Muscle of leg (tissue), 3 donors: ENCODE measurements at regions not wholly inside any gene's neighbourhood (a gene's known extent, or its start where the extent isn't known, plus 50 kb on each side); places are given as distances from the start of the nearest gene placed in this dataset.
A peak's percentile ranks its signal among the peaks of the same experiment; 100 is the strongest.
"Not testable (repeated sequence)": the region's sequence is repeated elsewhere in the genome, so short reads cannot be mapped to it uniquely, and the experiment has no call there.

Source experiments
- DNase-seq: peaks from one replicate; pipeline ENCODE4 v3.0.0; 2013
- H3K27ac ChIP-seq: one replicate; pipeline ENCODE4 v1.5.1; 2013; ENCODE audit warnings: mild to moderate bottlenecking, low read length, control low read depth
- H3K27me3 ChIP-seq: one replicate; pipeline ENCODE4 v1.6.1; 2013; ENCODE audit warnings: low read length; ENCODE audit not compliant: control insufficient read depth, insufficient read depth
- H3K36me3 ChIP-seq: one replicate; pipeline ENCODE4 v1.6.1; 2013; ENCODE audit warnings: low read length; ENCODE audit not compliant: control insufficient read depth, insufficient read depth
- H3K4me1 ChIP-seq: one replicate; pipeline ENCODE4 v1.6.1; 2013; ENCODE audit warnings: low read length; ENCODE audit not compliant: control insufficient read depth, insufficient read depth
- H3K4me3 ChIP-seq: one replicate; pipeline ENCODE4 v1.5.1; 2013; ENCODE audit warnings: low read length, control low read depth
- H3K9me3 ChIP-seq: replicated peaks from 2 replicates; pipeline ENCODE4 v1.6.1; 2013; ENCODE audit warnings: low read depth, low read length; ENCODE audit not compliant: control insufficient read depth
- WGBS: methylation state at CpG from one replicate; pipeline ENCODE4 v1.1.5; 2013; ENCODE audit warnings: missing lambda C conversion rate; ENCODE audit not compliant: insufficient coverage; 5-methylcytosine and 5-hydroxymethylcytosine counted together

DNA sequence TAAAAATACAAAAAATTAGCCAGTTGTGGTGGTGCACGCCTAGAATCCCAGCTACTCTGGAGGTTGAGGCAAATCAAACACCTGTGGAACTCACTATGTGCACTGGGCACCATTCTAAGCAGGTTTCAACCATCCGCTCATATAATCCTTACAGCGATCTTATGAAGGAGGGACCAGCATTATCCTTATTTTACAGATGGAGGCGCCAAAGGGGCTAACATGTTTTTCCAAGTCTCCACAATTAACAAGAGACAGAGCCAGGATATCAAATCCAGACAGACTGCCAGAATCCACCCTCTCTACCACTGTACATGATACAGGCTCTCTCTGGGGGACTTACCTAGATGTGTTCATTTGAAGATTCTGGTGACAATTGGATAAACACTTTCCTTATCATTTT, 479.0 kb downstream of the XYLT1 start:
- no peak overlapping the region for H3K27ac ChIP-seq
- 96% methylated on average over 3 of the region's 4 CpGs for WGBS
- DNase-seq, result no peak

DNA sequence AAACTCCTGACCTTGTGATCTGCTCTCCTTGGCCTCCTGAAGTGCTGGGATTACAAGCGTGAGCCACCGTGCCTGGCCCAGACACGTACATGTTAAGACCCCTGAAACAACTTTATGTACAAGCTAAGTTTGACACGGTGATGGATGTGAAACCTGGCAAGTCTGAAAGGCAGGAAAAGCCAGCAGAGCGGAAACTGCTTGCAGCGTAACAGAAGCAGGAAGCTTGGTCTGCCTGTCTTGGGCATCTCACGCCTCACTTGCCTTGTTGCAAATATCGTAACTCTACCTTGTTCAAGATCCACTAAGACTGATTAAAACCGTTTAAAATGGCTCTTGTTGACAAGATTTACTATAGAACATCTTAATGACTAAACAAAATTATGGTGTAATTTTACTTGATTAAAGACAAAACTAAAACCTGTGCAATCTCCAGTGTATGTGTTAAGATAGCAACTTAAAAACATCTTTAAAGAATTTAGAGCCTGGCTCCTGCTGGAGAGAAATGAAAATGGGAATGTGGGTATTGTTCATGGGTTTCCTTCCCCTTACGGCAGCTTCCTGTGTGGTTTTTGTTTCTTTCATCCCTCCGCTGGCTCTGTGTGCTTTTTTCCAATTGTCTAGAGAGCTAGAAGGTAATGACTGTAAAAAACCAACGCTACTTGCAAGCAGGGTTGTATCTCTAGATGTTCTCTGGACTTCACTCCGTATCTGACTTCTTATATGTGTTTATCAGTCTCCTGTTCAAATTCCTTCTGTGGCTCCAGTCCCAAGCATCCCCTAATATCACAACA, 477.6 kb downstream of the XYLT1 start:
- DNase-seq, result peak; percentile 11
- 29% methylated on average over 6 of the region's 13 CpGs for WGBS
- Histone ChIP-seq H3K27me3 (no peaks in the 10 kb centered on the region), H3K9me3 (no peaks in the 10 kb centered on the region), H3K27ac (no peak overlapping the region), H3K4me3 (no peak overlapping the region), H3K4me1 (no peaks in the 10 kb centered on the region), H3K36me3 (no peaks in the 10 kb centered on the region)

More for the DNA sequence above, 479.0 kb downstream of the XYLT1 start:
- Histone ChIP-seq H3K9me3 (no peaks in the 10 kb centered on the region), H3K4me1 (no peaks in the 10 kb centered on the region), H3K4me3 (no peak overlapping the region), H3K27me3 (no peaks in the 10 kb centered on the region), H3K36me3 (no peaks in the 10 kb centered on the region)

DNA sequence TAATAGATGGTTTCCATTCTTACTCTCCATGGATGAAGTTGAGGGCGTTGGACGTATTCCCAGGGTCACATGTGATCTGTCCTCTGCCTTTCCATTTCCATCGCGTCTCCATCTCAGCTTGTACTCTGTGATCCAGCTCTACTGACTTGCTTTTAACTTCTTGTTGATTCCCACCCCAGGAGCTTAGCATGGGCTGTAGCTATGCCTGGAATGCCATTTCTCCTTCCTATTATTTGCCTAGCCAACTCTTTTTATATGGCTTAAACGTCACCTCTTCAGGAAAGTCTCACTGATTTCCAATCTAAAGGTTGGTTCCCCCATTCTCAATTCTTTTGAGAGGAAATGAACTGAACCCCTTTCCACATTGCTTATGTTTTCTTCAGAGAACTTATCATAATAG, 475.9 kb downstream of the XYLT1 start:
- no peaks in the 10 kb centered on the region for H3K9me3 ChIP-seq
- no peaks in the 10 kb centered on the region for H3K27me3 ChIP-seq
- H3K4me3 ChIP-seq, result no peak overlapping the region
- DNase-seq, result no peak
- WGBS, result 83% methylated on average over 4 of the region's 5 CpGs
- no peaks in the 10 kb centered on the region for H3K36me3 ChIP-seq
- H3K27ac ChIP-seq, result no peak overlapping the region
- no peaks in the 10 kb centered on the region for H3K4me1 ChIP-seq

DNA sequence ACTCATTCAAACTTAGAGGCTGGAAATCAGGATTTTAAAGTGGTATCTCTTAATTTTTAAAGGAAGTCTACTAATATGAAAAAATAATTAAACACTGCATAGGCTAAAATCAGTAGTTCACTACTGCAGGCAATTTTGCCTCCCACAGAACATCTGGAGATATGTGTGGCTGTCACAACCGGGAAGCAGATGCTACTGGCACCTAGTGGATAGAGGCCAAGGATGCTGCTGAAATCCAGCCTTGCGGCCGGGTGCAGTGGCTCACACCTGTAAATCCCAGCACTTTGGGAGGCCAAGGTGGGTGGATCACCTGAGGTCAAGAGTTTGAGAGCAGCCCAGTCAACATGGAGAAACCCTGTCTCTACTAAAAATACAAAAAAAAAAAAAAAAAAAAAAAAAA, 473.9 kb downstream of the XYLT1 start:
- H3K4me1 ChIP-seq, result no peaks in the 10 kb centered on the region
- WGBS, result no CpG with 5 or more reads among the region's 3 CpGs

DNA sequence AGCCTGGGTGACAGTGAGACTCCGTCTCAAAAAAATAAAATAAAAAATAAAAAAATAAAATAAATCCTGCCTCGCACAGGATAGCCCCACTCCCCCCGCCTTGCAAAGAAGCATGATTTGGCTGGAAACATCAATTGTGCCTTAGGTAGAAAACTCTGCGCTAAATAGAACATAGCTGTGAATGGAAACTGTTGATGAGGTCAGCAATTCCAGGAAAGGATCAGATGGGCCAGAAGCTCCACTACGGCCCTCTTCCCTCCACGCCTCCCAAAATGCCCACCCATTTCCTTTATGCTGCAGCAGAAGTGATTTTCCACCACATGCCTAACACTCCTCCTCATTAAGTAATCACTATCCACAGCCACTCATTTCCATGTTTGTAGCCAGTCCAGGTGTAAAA, 473.4 kb downstream of the XYLT1 start:
- Histone ChIP-seq H3K4me1 (no peaks in the 10 kb centered on the region), H3K4me3 (no peak overlapping the region), H3K9me3 (no peaks in the 10 kb centered on the region), H3K27me3 (no peaks in the 10 kb centered on the region), H3K36me3 (no peaks in the 10 kb centered on the region), H3K27ac (no peak overlapping the region)
- 54% methylated on average over 3 of the region's 6 CpGs for whole genome bisulfite sequencing
- DNase-seq, result peak; percentile 15

More for the DNA sequence above, 473.9 kb downstream of the XYLT1 start:
- no peaks in the 10 kb centered on the region for H3K36me3 ChIP-seq
- DNase-seq, result no peak
- no peaks in the 10 kb centered on the region for H3K27me3 ChIP-seq
- H3K27ac ChIP-seq, result no peak overlapping the region
- no peak overlapping the region for H3K4me3 ChIP-seq
- no peaks in the 10 kb centered on the region for H3K9me3 ChIP-seq

DNA sequence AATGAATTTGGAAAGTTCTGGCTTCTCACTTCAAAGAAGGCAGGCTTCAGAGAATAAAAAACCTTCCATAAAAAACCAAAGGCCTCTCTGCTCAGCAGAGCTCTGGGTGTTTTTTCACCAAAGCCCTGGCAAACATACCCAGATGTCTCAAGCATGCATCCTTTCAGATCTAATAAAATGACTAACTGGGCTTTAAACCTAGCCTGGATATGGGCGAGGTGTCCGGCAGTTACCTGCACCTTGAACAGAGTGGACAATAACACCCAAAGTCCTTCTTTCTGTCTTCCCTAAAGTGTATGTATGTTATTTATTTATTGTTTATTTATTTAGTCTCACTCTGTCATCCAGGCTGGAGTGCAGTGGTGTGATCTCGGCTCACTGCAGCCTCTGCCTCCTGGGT, 469.3 kb downstream of the XYLT1 start:
- no peaks in the 10 kb centered on the region for H3K9me3 ChIP-seq
- no peak for DNase-seq
- WGBS, result no CpG with 5 or more reads among the region's 3 CpGs
- no peaks in the 10 kb centered on the region for H3K4me1 ChIP-seq
- H3K36me3 ChIP-seq, result no peaks in the 10 kb centered on the region
- H3K27ac ChIP-seq, result no peak overlapping the region
- no peak overlapping the region for H3K4me3 ChIP-seq
- H3K27me3 ChIP-seq, result no peaks in the 10 kb centered on the region

DNA sequence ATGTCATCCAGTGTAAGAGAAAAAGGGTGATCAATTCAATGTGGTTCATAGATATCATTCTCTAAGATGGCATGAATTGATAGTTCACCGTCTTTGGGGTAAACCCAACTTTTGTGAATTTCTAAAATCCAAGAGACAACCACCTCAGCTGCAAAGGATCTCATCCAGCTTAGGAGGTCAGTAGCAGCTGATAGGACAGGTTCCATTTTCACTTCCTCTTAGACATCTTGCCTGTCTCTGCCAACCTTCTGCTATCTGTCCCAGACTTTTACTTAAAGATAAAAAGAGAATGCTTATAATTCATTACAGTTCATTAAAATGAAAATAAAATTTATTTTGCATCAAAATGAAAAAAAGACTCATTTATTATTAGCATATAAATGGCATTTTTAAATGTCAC, 468.2 kb downstream of the XYLT1 start:
- WGBS, result no CpG with 5 or more reads among the region's 1 CpG
- Histone ChIP-seq H3K4me1 (no peaks in the 10 kb centered on the region), H3K9me3 (no peaks in the 10 kb centered on the region), H3K36me3 (no peaks in the 10 kb centered on the region), H3K27me3 (no peaks in the 10 kb centered on the region), H3K4me3 (no peak overlapping the region), H3K27ac (no peak overlapping the region)
- DNase-seq, result no peak

DNA sequence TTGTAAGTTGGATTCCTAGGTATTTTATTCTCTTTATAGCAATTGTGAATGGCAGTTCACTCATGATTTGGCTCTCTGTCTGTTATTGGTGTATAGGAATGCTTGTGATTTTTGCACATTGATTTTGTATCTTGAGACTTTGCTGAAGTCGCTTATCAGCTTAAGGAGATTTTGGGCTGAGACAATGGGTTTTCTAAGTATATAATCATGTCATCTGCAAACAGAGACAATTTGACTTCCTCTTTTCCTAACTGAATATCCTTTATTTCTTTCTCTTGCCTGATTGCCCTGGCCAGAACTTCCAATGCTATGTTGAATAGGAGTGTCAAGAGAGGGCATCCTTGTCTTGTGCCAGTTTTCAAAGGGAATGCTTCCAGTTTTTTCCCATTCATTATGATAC, 464.8 kb downstream of the XYLT1 start:
- H3K27me3 ChIP-seq, H3K9me3 ChIP-seq, H3K4me1 ChIP-seq, DNase-seq, H3K36me3 ChIP-seq, H3K4me3 ChIP-seq, H3K27ac ChIP-seq: not testable (repeated sequence)
- no CpG with 5 or more reads among the region's 1 CpG for WGBS

DNA sequence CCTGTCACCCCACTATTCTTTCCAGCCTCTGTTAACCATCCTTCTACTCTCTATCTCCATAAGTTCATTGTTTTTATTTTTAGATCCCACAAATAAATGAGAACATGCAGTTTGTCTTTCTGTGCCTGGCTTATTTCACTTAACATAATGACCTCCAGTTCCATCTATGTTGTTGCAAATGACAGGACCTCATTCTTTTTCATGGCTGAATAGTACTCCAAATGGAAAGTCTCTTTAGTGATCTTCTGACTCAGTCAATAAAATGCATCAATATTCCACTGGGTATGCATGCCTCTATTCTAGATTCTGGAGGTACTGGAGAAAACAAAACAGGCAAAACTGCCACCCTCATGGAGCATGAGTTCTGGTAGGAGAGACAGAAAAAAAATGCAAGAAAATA, 459.0 kb downstream of the XYLT1 start:
- no peak overlapping the region for H3K4me3 ChIP-seq
- no peaks in the 10 kb centered on the region for H3K9me3 ChIP-seq
- no peaks in the 10 kb centered on the region for H3K36me3 ChIP-seq
- no peak for DNase-seq
- H3K27me3 ChIP-seq, result no peaks in the 10 kb centered on the region
- no peak overlapping the region for H3K27ac ChIP-seq
- H3K4me1 ChIP-seq, result no peaks in the 10 kb centered on the region

DNA sequence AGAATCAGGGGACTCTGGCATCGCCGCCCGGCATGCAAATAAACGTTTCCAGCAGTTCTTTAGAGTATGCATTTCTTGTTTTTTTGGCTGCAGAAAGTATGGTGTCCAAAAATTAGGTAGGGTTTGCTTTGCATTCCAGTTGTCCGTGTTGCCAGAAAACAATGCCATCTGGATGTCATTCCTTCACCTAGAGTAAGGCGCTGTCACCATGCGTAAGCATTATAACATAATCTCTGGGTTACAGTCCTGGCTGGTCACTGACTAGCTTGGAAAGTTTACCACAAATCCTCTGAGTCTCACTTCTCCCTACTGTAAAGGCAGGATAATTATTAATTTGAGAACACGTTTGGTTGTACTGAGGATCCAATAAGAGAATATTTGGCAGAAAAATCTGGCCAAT, 457.7 kb downstream of the XYLT1 start:
- H3K27me3 ChIP-seq, result no peaks in the 10 kb centered on the region
- peak; percentile 59 for DNase-seq
- no peak overlapping the region for H3K27ac ChIP-seq
- H3K36me3 ChIP-seq, result no peaks in the 10 kb centered on the region
- H3K4me3 ChIP-seq, result no peak overlapping the region
- no peaks in the 10 kb centered on the region for H3K4me1 ChIP-seq
- 42% methylated on average over 5 of the region's 8 CpGs for WGBS
- H3K9me3 ChIP-seq, result no peaks in the 10 kb centered on the region
